ENCODE measurements at regions not wholly inside any gene's neighbourhood (a gene's known extent, or its start where the extent isn't known, plus 50 kb on each side); places are given as distances from the start of the nearest gene placed in this dataset.

- H3K18ac ChIP-seq (ENCODE audit: low read depth, low read length), result no peak overlapping the region
- ChIA-PET CTCF (no interaction called here), POLR2A (ENCODE audit: unreplicated experiment) (no interaction called here)
Observed at GRCh38 chr3:189568961-189569360, 62.2 kb upstream of the TP63 start.

More at GRCh38 chr3:189568961-189569360, 62.2 kb upstream of the TP63 start:
- no peak overlapping the region for H2BK20ac ChIP-seq (ENCODE audit: low read depth, low read length)
- no peak overlapping the region for H3K56ac ChIP-seq (ENCODE audit: extremely low read depth, insufficient read depth, low read length)
- H2AK9ac ChIP-seq (replicated peaks; ENCODE audit: low read depth, low read length, poor library complexity), result no peak overlapping the region
- in situ Hi-C loops (cut with MboI; ENCODE audit: low sequenced_read_pairs) (no loop called here), dilution Hi-C loops (cut with HindIII; ENCODE audit: low sequenced_read_pairs, unreplicated experiment) (no loop called here), intact Hi-C loops (cut with micrococcal nuclease) (no loop called here)
- no peaks in the 10 kb centered on the region for H3K4me1 ChIP-seq (ENCODE audit: control insufficient read depth, insufficient read depth, low read length)
- H3K4ac ChIP-seq (ENCODE audit: low read depth, low read length), result no peak overlapping the region
- H3K23ac ChIP-seq (ENCODE audit: low read depth, low read length), result no peak overlapping the region
- H3K27me3 ChIP-seq (ENCODE audit: control insufficient read depth, insufficient read depth, low read length), result no peaks in the 10 kb centered on the region
- DNase-seq (no peak), ATAC-seq (ENCODE audit: low read depth) (no peak)
- H2AK5ac ChIP-seq (ENCODE audit: low read depth, low read length), result no peak overlapping the region
- H4K5ac ChIP-seq (ENCODE audit: low read depth, low read length), result no peak overlapping the region
- H4K8ac ChIP-seq (ENCODE audit: low read depth in 2 of 2, low read length in 2 of 2), result no peak overlapping the region
- no peak overlapping the region for H2BK120ac ChIP-seq (ENCODE audit: low read depth, low read length)
- no CpG with 5 or more reads among the region's 4 CpGs for WGBS, 2 experiments (ENCODE audit: extremely low coverage in 2 of 2, insufficient read length in 1 of 2)
- H2BK15ac ChIP-seq (ENCODE audit: low read depth, low read length), result no peak overlapping the region
- H3K9me1 ChIP-seq (ENCODE audit: insufficient read depth, low read length), result no peaks in the 10 kb centered on the region
- no peak overlapping the region for H2BK5ac ChIP-seq (ENCODE audit: low read depth, low read length, poor library complexity, severe bottlenecking)
- H3K9me3 ChIP-seq (ENCODE audit: control insufficient read depth, insufficient read depth, low read length), result no peaks in the 10 kb centered on the region
- H3K27ac ChIP-seq (ENCODE audit: insufficient read depth, low read length), result no peak overlapping the region
- H3K79me1 ChIP-seq (ENCODE audit: low read depth in 1 of 2, low read length in 2 of 2), result no peaks in the 10 kb centered on the region
- H3K4me3 ChIP-seq (ENCODE audit: insufficient read depth, low read depth, low read length), result no peak overlapping the region
- H3K4me2 ChIP-seq (ENCODE audit: low read depth, low read length), result no peak overlapping the region
- no peak overlapping the region for H3K9ac ChIP-seq (ENCODE audit: low read depth, low read length)
- no peaks in the 10 kb centered on the region for H4K20me1 ChIP-seq (ENCODE audit: insufficient read depth, low read length)
- no peak overlapping the region for H3K14ac ChIP-seq (replicated peaks; ENCODE audit: low read depth, low read length)
- TF ChIP-seq BHLHE40 (IDR thresholded peaks at IDR 0.05; ENCODE audit: low read depth, low read length) (no peak), RAD21 (IDR thresholded peaks at IDR 0.05; ENCODE audit: low read length) (no peak), RFX5 (IDR thresholded peaks at IDR 0.05; ENCODE audit: low read depth, low read length) (no peak), CEBPB (IDR thresholded peaks at IDR 0.05; ENCODE audit: low read depth, low read length) (no peak), MAFK (IDR thresholded peaks at IDR 0.05; ENCODE audit: low read depth, low read length) (no peak), MXI1 (IDR thresholded peaks at IDR 0.05; ENCODE audit: borderline replicate concordance, low read depth, low read length) (no peak), NFE2L2 (IDR thresholded peaks at IDR 0.05; ENCODE audit: low read depth, low read length) (no peak), SMC3 (IDR thresholded peaks at IDR 0.05; ENCODE audit: low read depth, low read length) (no peak)
- no TSS peak for BruUV-seq (replicated peaks)
- H2AFZ ChIP-seq (replicated peaks; ENCODE audit: low read length, poor library complexity), result no peak overlapping the region
- no peak overlapping the region for H4K91ac ChIP-seq (ENCODE audit: insufficient read depth, low read depth, low read length)
- H3K36me3 ChIP-seq (ENCODE audit: control insufficient read depth, insufficient read depth, low read length), result no peaks in the 10 kb centered on the region
